ENCODE measurements at regions not wholly inside any gene's neighbourhood (a gene's known extent, or its start where the extent isn't known, plus 50 kb on each side); places are given as distances from the start of the nearest gene placed in this dataset.

GRCh38 chr15:69643476-69643875 lies 190.9 kb downstream of the RPLP1 start:
- POLR2A ChIA-PET, result no interaction called here
- CTCF ChIA-PET, result no interaction called here
- TF ChIP-seq CTCF (IDR thresholded peaks at IDR 0.05; ENCODE audit: insufficient read depth, low read length, missing control alignments), result no peak
- H3K4me3 ChIP-seq (ENCODE audit: low read depth, low read length), result no peak overlapping the region
- DNase-seq (ENCODE audit: low read depth, low spot score), result no peak

GRCh38 chr15:69643971-69644370 lies 191.4 kb downstream of the RPLP1 start:
- ChIA-PET CTCF (no interaction called here), POLR2A (no interaction called here)
- DNase-seq (ENCODE audit: low read depth, low spot score), result no peak
- TF ChIP-seq CTCF (IDR thresholded peaks at IDR 0.05; ENCODE audit: insufficient read depth, low read length, missing control alignments), result no peak
- H3K4me3 ChIP-seq (ENCODE audit: low read depth, low read length), result no peak overlapping the region

- POLR2A ChIA-PET, result no interaction called here
- H3K4me3 ChIP-seq (ENCODE audit: low read depth, low read length), result no peak overlapping the region
- CTCF ChIA-PET, result no interaction called here
- TF ChIP-seq CTCF (IDR thresholded peaks at IDR 0.05; ENCODE audit: insufficient read depth, low read length, missing control alignments), result no peak
- DNase-seq (ENCODE audit: low read depth, low spot score), result no peak
Measured at GRCh38 chr15:69644876-69645275, 192.3 kb downstream of the RPLP1 start.

GRCh38 chr15:69647142-69647513 lies 194.5 kb downstream of the RPLP1 start:
- ChIA-PET CTCF (no interaction called here), POLR2A (no interaction called here)
- no peak overlapping the region for H3K4me3 ChIP-seq (ENCODE audit: low read depth, low read length)
- no peak for TF ChIP-seq CTCF (IDR thresholded peaks at IDR 0.05; ENCODE audit: insufficient read depth, low read length, missing control alignments)
- no peak for DNase-seq (ENCODE audit: low read depth, low spot score)

GRCh38 chr15:69648212-69648611 lies 195.6 kb downstream of the RPLP1 start:
- CTCF ChIA-PET, result interaction anchor here (1.0 kb wide), 1 partner anchor 10 kb away, joined by 3 read pairs; no protein-coding TSS in a partner anchor
- POLR2A ChIA-PET, result no interaction called here
- no peak for DNase-seq (ENCODE audit: low read depth, low spot score)
- H3K4me3 ChIP-seq (ENCODE audit: low read depth, low read length), result no peak overlapping the region; the same call in none of the 2 replicates
- no peak for TF ChIP-seq CTCF (IDR thresholded peaks at IDR 0.05; ENCODE audit: insufficient read depth, low read length, missing control alignments)

GRCh38 chr15:69648775-69649735 lies 196.4 kb downstream of the RPLP1 start:
- CTCF ChIA-PET, result interaction anchor here (1.0 kb wide), 1 partner anchor 9 kb away, joined by 3 read pairs; no protein-coding TSS in a partner anchor
- POLR2A ChIA-PET, result no interaction called here
- no peak for DNase-seq (ENCODE audit: low read depth, low spot score)
- no peak overlapping the region; the same call in 1 of the 2 replicates for H3K4me3 ChIP-seq (ENCODE audit: low read depth, low read length)
- no peak for TF ChIP-seq CTCF (IDR thresholded peaks at IDR 0.05; ENCODE audit: insufficient read depth, low read length, missing control alignments)
